Epithelial cell of esophagus (primary cell): ENCODE measurements at regions not wholly inside any gene's neighbourhood (a gene's known extent, or its start where the extent isn't known, plus 50 kb on each side); places are given as distances from the start of the nearest gene placed in this dataset.

Source experiments
- DNase-seq: peaks from one replicate; pipeline ENCODE4 v3.0.0; 2010; ENCODE audit warnings: low read depth
- H3K4me3 ChIP-seq: 2 replicates; pipeline ENCODE4 v1.5.1; 2011; ENCODE audit warnings: mild to moderate bottlenecking, low read length, control low read depth
- CTCF ChIP-seq: IDR thresholded peaks from 2 replicates; pipeline ENCODE4 v1.5.1; 2011; ENCODE audit warnings: low read depth, mild to moderate bottlenecking, low read length, control low read depth, inconsistent platforms; ENCODE audit not compliant: insufficient read depth; ENCODE audit errors: missing control alignments

DNA sequence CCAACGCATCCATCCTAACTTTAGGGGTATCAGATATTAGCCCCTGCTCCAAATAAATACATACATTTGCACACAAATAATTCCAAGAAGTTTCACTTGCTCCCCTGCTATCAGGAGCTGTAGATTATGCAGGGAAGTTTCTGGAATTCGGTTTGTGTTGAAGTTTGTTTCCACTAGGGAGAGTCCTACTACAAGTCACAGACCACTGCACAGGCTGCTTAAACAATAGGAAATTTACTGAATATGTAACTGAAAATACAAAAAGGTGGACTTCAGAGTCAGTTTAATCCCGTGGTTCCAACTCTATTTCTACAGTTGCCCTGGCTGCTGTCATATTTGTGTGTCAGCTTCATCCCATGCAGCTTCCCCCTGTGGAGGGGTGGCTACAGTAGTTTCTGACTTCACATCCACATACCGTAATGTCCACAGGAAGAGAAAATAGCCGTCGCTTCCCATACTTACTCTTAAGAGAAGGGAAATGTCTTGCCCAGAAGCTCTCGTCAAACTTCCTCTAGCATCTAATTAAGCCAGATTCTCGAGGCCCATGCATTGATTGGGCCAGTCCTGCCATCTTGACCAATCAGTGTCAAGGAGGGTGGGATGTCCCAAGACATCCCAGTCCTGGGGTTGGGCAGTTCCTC lies 286.6 kb downstream of the COG6 start:
- no peak for TF ChIP-seq CTCF
- no peak for DNase-seq
- H3K4me3 ChIP-seq, result no peak overlapping the region

GRCh38 chr13:39942552-39943273 lies 287.3 kb downstream of the COG6 start:
- peak; percentile 100 for TF ChIP-seq CTCF
- DNase-seq, result peak; percentile 83
- H3K4me3 ChIP-seq, result no peak overlapping the region

- no peak overlapping the region for H3K4me3 ChIP-seq
- DNase-seq, result no peak
- TF ChIP-seq CTCF, result no peak
Observed at GRCh38 chr13:39943711-39944110, 288.2 kb downstream of the COG6 start.

- DNase-seq, result peak; percentile 7
- no peak for TF ChIP-seq CTCF
Observed at GRCh38 chr13:39945226-39945625, 289.8 kb downstream of the COG6 start.

DNA sequence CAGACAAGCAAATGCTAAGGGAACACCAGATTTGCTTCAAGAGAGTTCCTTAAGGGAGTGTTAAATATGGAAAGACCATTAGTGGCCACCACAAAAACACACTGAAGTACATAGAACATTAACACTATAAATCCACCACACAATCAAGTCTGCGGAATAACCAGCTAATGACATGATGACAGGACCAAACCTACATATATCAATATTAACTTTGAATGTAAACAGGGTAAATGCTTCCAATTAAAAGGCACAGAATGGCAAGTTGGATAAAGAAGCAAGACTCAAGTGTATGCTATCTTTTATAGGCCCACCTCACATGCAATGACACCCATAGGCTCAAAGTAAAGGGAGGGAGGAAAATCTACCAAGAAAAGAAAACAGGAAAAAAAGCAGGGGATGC lies 291.3 kb downstream of the COG6 start:
- no peak for DNase-seq
- no peak for TF ChIP-seq CTCF
- H3K4me3 ChIP-seq, result no peak overlapping the region

More at GRCh38 chr13:39945226-39945625, 289.8 kb downstream of the COG6 start:
- H3K4me3 ChIP-seq, result no peak overlapping the region

- DNase-seq, result no peak
- H3K4me3 ChIP-seq, result no peak overlapping the region
Observed at GRCh38 chr13:39951301-39951700, 295.8 kb downstream of the COG6 start.

More at GRCh38 chr13:39951301-39951700, 295.8 kb downstream of the COG6 start:
- no peak for TF ChIP-seq CTCF
